ENCODE measurements at regions not wholly inside any gene's neighbourhood (a gene's known extent, or its start where the extent isn't known, plus 50 kb on each side); places are given as distances from the start of the nearest gene placed in this dataset.

- DNase-seq, result peak; percentile 57 to 62
- H4K91ac ChIP-seq (ENCODE audit: low read depth, low read length), result peak overlapping the region; percentile 77
- peaks cover 13 to 20% of the 10 kb centered on the region in 2 experiments for H3K4me1 ChIP-seq (ENCODE audit: control insufficient read depth in 1 of 2, insufficient read depth in 2 of 2, low read length in 2 of 2)
Observed at GRCh38 chr21:38178653-38179470, 77.9 kb upstream of the KCNJ15 start.

GRCh38 chr21:38179511-38179910 lies 77.3 kb upstream of the KCNJ15 start:
- Histone ChIP-seq H3K4me1 (ENCODE audit: control insufficient read depth in 1 of 2, insufficient read depth in 2 of 2, low read length in 2 of 2) (peaks cover 13 to 16% of the 10 kb centered on the region in 2 experiments), H4K12ac (ENCODE audit: low read depth, low read length) (no peak overlapping the region), H2BK120ac (ENCODE audit: insufficient read depth, low read length, poor library complexity) (peak overlapping the region; percentile 72), H3K23ac (ENCODE audit: low read length) (no peak overlapping the region), H3K9me3 (ENCODE audit: insufficient read depth, low read depth, low read length) (no peaks in the 10 kb centered on the region), H2BK12ac (ENCODE audit: low read length) (peak overlapping the region; percentile 87), H2BK5ac (ENCODE audit: low read depth, low read length, poor library complexity) (no peak overlapping the region), H3K14ac (ENCODE audit: low read length) (no peak overlapping the region), H3K36me3 (ENCODE audit: control insufficient read depth in 1 of 2, insufficient read depth in 2 of 2, low read length in 2 of 2) (no peaks in the 10 kb centered on the region), H4K8ac (ENCODE audit: low read depth, low read length) (no peak overlapping the region), H3K27me3 (ENCODE audit: insufficient read depth, low read length) (no peaks in the 10 kb centered on the region), H3K4me3 (ENCODE audit: low read depth, low read length) (no peak overlapping the region), H2AFZ (ENCODE audit: insufficient read depth, low read length, poor library complexity) (no peak overlapping the region), H2AK5ac (ENCODE audit: low read length) (no peak overlapping the region), H3K79me1 (ENCODE audit: low read length) (peaks cover 13% of the 10 kb centered on the region), H3K4ac (ENCODE audit: low read depth, low read length) (peak overlapping the region; percentile 56), H3K18ac (ENCODE audit: low read length) (no peak overlapping the region), H3K79me2 (ENCODE audit: control insufficient read depth, insufficient read depth, low read length, poor library complexity) (peaks cover 3% of the 10 kb centered on the region), H3K27ac (ENCODE audit: low read depth, low read length) (peak overlapping the region; percentile 63), H4K91ac (ENCODE audit: low read depth, low read length) (peak overlapping the region; percentile 74), H3K9ac (ENCODE audit: low read length) (no peak overlapping the region), H3K4me2 (ENCODE audit: low read length) (no peak overlapping the region)
- no CpG with 5 or more reads among the region's 2 CpGs for WGBS (ENCODE audit: extremely low coverage, insufficient coverage, insufficient read length)
- no peak for DNase-seq

More at GRCh38 chr21:38178653-38179470, 77.9 kb upstream of the KCNJ15 start:
- H3K4me3 ChIP-seq (ENCODE audit: low read depth, low read length), result no peak overlapping the region
- H3K27me3 ChIP-seq (ENCODE audit: insufficient read depth, low read length), result no peaks in the 10 kb centered on the region
- peak overlapping the region; percentile 63 for H3K27ac ChIP-seq (ENCODE audit: low read depth, low read length)
- H2AK5ac ChIP-seq (ENCODE audit: low read length), result no peak overlapping the region
- no peaks in the 10 kb centered on the region for H3K36me3 ChIP-seq (ENCODE audit: control insufficient read depth in 1 of 2, insufficient read depth in 2 of 2, low read length in 2 of 2)
- no peak overlapping the region for H2BK120ac ChIP-seq (ENCODE audit: insufficient read depth, low read length, poor library complexity)
- peak overlapping the region; percentile 28 for H2BK5ac ChIP-seq (ENCODE audit: low read depth, low read length, poor library complexity)
- no peak overlapping the region for H3K4me2 ChIP-seq (ENCODE audit: low read length)
- H3K79me1 ChIP-seq (ENCODE audit: low read length), result peaks cover 14% of the 10 kb centered on the region
- H3K79me2 ChIP-seq (ENCODE audit: control insufficient read depth, insufficient read depth, low read length, poor library complexity), result peaks cover 3% of the 10 kb centered on the region
- H3K18ac ChIP-seq (ENCODE audit: low read length), result no peak overlapping the region
- no peaks in the 10 kb centered on the region for H3K9me3 ChIP-seq (ENCODE audit: insufficient read depth, low read depth, low read length)
- H3K23ac ChIP-seq (ENCODE audit: low read length), result no peak overlapping the region
- H2AFZ ChIP-seq (ENCODE audit: insufficient read depth, low read length, poor library complexity), result no peak overlapping the region
- H2BK12ac ChIP-seq (ENCODE audit: low read length), result peak overlapping the region; percentile 26
- H4K8ac ChIP-seq (ENCODE audit: low read depth, low read length), result no peak overlapping the region
- no peak overlapping the region for H3K14ac ChIP-seq (ENCODE audit: low read length)
- no peak overlapping the region for H3K9ac ChIP-seq (ENCODE audit: low read length)
- no peak overlapping the region for H3K4ac ChIP-seq (ENCODE audit: low read depth, low read length)
- no peak overlapping the region for H4K12ac ChIP-seq (ENCODE audit: low read depth, low read length)
- no CpG with 5 or more reads among the region's 6 CpGs for WGBS (ENCODE audit: extremely low coverage, insufficient coverage, insufficient read length)

GRCh38 chr21:38181096-38181495 lies 75.7 kb upstream of the KCNJ15 start:
- H4K12ac ChIP-seq (ENCODE audit: low read depth, low read length), result no peak overlapping the region
- H3K27me3 ChIP-seq (ENCODE audit: insufficient read depth, low read length), result no peaks in the 10 kb centered on the region
- WGBS (ENCODE audit: extremely low coverage, insufficient coverage, insufficient read length), result no CpG with 5 or more reads among the region's 4 CpGs
- no peak overlapping the region for H3K4ac ChIP-seq (ENCODE audit: low read depth, low read length)
- H3K4me3 ChIP-seq (ENCODE audit: low read depth, low read length), result no peak overlapping the region
- peaks cover 13 to 16% of the 10 kb centered on the region in 2 experiments for H3K4me1 ChIP-seq (ENCODE audit: control insufficient read depth in 1 of 2, insufficient read depth in 2 of 2, low read length in 2 of 2)
- H2AFZ ChIP-seq (ENCODE audit: insufficient read depth, low read length, poor library complexity), result no peak overlapping the region
- H3K23ac ChIP-seq (ENCODE audit: low read length), result no peak overlapping the region
- no peak overlapping the region for H2AK5ac ChIP-seq (ENCODE audit: low read length)
- H3K4me2 ChIP-seq (ENCODE audit: low read length), result no peak overlapping the region
- no peak overlapping the region for H2BK5ac ChIP-seq (ENCODE audit: low read depth, low read length, poor library complexity)
- no peak overlapping the region for H3K18ac ChIP-seq (ENCODE audit: low read length)
- DNase-seq, result peak in 1 of 2 donors; percentile 1
- H3K79me1 ChIP-seq (ENCODE audit: low read length), result peaks cover 10% of the 10 kb centered on the region
- H2BK120ac ChIP-seq (ENCODE audit: insufficient read depth, low read length, poor library complexity), result no peak overlapping the region
- no peak overlapping the region for H3K27ac ChIP-seq (ENCODE audit: low read depth, low read length)
- no peak overlapping the region for H3K14ac ChIP-seq (ENCODE audit: low read length)
- no peaks in the 10 kb centered on the region for H3K9me3 ChIP-seq (ENCODE audit: insufficient read depth, low read depth, low read length)
- H4K91ac ChIP-seq (ENCODE audit: low read depth, low read length), result no peak overlapping the region
- no peak overlapping the region for H2BK12ac ChIP-seq (ENCODE audit: low read length)
- no peak overlapping the region for H4K8ac ChIP-seq (ENCODE audit: low read depth, low read length)
- no peak overlapping the region for H3K9ac ChIP-seq (ENCODE audit: low read length)
- H3K36me3 ChIP-seq (ENCODE audit: control insufficient read depth in 1 of 2, insufficient read depth in 2 of 2, low read length in 2 of 2), result no peaks in the 10 kb centered on the region
- H3K79me2 ChIP-seq (ENCODE audit: control insufficient read depth, insufficient read depth, low read length, poor library complexity), result peaks cover 3% of the 10 kb centered on the region

GRCh38 chr21:38182370-38182985 lies 74.3 kb upstream of the KCNJ15 start:
- no CpG with 5 or more reads among the region's 2 CpGs for WGBS (ENCODE audit: extremely low coverage, insufficient coverage, insufficient read length)
- DNase-seq, result no peak
- peaks cover 13 to 16% of the 10 kb centered on the region in 2 experiments for H3K4me1 ChIP-seq (ENCODE audit: control insufficient read depth in 1 of 2, insufficient read depth in 2 of 2, low read length in 2 of 2)

More at GRCh38 chr21:38182370-38182985, 74.3 kb upstream of the KCNJ15 start:
- Histone ChIP-seq H3K27ac (ENCODE audit: low read depth, low read length) (no peak overlapping the region), H3K79me2 (ENCODE audit: control insufficient read depth, insufficient read depth, low read length, poor library complexity) (peaks cover 3% of the 10 kb centered on the region), H3K9ac (ENCODE audit: low read length) (no peak overlapping the region), H4K12ac (ENCODE audit: low read depth, low read length) (no peak overlapping the region), H3K27me3 (ENCODE audit: insufficient read depth, low read length) (no peaks in the 10 kb centered on the region), H3K14ac (ENCODE audit: low read length) (no peak overlapping the region), H4K91ac (ENCODE audit: low read depth, low read length) (no peak overlapping the region), H2AK5ac (ENCODE audit: low read length) (no peak overlapping the region), H4K8ac (ENCODE audit: low read depth, low read length) (no peak overlapping the region), H2AFZ (ENCODE audit: insufficient read depth, low read length, poor library complexity) (no peak overlapping the region), H2BK5ac (ENCODE audit: low read depth, low read length, poor library complexity) (no peak overlapping the region), H3K4ac (ENCODE audit: low read depth, low read length) (no peak overlapping the region), H2BK12ac (ENCODE audit: low read length) (no peak overlapping the region), H3K4me3 (ENCODE audit: low read depth, low read length) (no peak overlapping the region), H3K79me1 (ENCODE audit: low read length) (peaks cover 10% of the 10 kb centered on the region), H3K9me3 (ENCODE audit: insufficient read depth, low read depth, low read length) (no peaks in the 10 kb centered on the region), H3K18ac (ENCODE audit: low read length) (no peak overlapping the region), H3K36me3 (ENCODE audit: control insufficient read depth in 1 of 2, insufficient read depth in 2 of 2, low read length in 2 of 2) (no peaks in the 10 kb centered on the region), H2BK120ac (ENCODE audit: insufficient read depth, low read length, poor library complexity) (no peak overlapping the region), H3K23ac (ENCODE audit: low read length) (no peak overlapping the region), H3K4me2 (ENCODE audit: low read length) (no peak overlapping the region)

Measured in trophoblast cell (in vitro differentiated cells and primary cell).